HPDE6-E6E7 (cell line): ENCODE measurements at regions not wholly inside any gene's neighbourhood (a gene's known extent, or its start where the extent isn't known, plus 50 kb on each side); places are given as distances from the start of the nearest gene placed in this dataset.
"Not testable (repeated sequence)": the region's sequence is repeated elsewhere in the genome, so short reads cannot be mapped to it uniquely, and the experiment has no call there.

Source experiments
- DNase-seq: peaks from one replicate; pipeline ENCODE4 v3.0.0; 2011; ENCODE audit warnings: missing footprints; ENCODE audit errors: extremely low spot score

DNA sequence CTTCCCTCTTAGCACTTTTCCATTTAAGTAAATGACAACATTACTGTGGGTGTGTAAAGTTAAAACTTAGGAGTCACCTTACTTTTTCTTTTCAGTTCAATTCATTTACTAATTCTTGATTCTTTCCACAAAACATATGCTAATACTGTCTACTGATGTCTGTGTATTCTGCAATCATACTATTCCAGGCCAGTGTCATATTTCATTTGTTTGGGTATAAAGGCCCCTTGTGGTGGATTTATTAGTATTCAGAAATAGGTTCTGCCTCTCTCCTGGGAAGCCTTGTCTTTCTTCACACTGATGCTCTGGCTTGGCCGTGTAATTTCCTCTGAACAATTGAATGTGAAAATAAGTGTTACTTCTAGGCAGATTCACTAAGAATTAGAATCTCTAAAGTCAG, 621.9 kb upstream of the SPRY2 start:
- no peak for DNase-seq

GRCh38 chr13:80962173-80962572, 621.2 kb upstream of the SPRY2 start:
- DNase-seq = no peak

GRCh38 chr13:80957019-80957655, 616.2 kb upstream of the SPRY2 start:
- no peak for DNase-seq

DNA sequence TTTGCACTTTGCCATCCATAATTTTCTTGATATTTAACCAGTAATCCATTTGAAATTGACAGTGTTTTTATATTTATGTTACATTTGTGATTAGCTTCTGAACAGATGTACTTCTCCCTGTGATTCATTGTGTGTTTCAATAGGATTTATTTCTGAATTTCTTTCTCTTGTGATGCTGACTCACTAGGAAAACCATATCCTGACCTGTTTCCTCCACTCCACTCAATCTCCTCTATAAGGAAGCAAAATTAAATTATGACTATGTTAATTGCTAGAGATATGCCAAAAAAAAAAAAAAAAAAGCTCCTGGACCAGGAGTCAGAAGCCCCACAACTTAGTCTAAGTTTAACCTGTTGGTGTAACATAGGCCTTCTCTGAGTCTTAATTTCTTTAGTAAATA, 614.6 kb upstream of the SPRY2 start:
- peak; percentile 4 for DNase-seq

DNA sequence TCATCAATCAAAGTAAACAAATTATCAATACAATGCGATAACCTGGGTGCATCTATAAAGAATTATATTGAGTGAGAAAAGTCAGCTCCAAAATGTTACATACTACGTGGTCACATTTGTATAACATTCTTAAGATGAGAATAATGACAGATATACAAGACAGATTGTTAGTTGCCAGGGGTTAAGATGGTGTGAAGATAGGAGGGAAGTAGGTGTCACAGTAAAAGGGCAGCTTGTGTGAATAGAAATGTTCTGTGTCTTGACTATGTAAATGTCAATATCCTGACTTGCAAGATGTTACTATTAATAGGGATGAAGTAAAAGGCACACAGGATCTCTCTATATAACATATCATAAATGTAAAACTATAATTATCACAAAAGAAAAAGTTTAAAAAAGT, 611.2 kb upstream of the SPRY2 start:
- DNase-seq = no peak

DNA sequence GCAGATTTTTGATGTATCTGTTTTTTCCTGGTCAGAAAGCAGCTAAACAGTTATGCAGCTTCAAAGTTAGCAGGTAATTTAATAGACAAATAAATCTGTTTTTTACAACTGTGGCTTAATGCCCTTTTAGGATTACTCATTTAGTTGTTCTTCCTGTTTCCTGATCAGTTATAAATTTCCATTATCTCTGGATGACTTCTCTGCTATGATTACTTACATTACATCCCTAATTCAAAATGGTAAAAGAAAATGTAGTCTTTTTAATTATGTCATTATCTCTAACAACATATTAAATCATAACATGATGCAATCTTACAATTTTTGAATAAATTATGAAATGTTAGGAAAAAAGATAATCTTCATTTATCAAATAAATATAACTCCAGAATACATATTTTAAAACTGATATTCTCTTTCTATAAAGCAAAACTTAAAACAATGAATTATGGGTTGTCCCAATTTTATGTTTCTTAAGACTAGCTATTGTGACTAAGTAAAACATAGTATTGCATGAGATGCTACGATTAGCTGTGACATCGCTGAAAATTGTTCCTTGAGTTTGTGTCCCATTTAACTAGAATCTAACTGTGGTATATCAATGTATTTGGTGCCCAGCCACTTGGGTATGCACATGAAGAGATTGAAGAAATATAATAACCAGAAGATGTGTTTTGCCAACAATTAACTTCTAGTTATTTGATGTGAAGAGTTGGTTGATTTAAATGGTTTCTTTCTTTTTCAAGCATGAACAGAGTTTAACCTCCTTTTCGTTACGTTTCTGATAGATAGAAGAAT, 605.3 kb upstream of the SPRY2 start:
- DNase-seq = no peak

- no peak for DNase-seq
These were observed 604.4 kb upstream of the SPRY2 start for GRCh38 chr13:80945328-80945727.

- DNase-seq = no peak
These were observed 598.7 kb upstream of the SPRY2 start for GRCh38 chr13:80939581-80939980.

GRCh38 chr13:80931766-80932165, 590.8 kb upstream of the SPRY2 start:
- DNase-seq = no peak

GRCh38 chr13:80931118-80931517, 590.2 kb upstream of the SPRY2 start:
- no peak for DNase-seq

DNA sequence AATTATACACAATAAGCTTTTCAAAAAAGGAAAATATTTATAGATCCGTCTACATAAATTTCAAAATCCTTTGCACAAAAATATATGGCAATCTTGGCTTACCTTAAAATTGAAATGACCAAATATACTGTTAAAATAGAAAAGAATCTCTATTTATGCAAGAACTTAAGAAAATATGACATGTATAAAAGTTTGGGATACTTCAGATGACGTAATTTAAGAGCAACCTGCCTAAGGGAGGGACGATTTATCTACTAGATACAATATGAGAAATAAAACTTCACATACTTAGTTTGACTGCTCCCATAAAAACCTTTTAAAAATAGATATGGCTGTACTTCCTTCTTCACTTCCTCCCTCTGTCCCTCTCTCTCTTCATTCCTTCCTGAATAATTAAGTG, 587.3 kb upstream of the SPRY2 start:
- DNase-seq = no peak

DNA sequence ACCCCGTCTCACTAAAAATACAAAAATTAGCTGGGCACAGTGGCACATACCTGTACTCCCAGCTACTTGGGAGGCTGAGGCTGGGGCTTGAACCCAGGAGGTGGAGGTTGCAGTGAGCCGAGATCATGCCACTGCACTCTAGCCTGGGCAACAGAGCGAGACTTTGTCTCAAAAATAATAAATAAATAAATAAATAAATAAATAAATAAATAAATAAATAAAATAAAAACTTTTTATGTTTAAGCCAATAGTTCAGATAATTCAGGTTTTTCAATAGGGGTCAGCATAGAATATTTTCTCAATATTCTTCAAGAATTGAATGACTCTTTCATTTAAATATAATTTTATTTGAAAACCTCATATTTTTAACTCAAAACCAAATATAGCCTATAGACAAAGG, 585.1 kb upstream of the SPRY2 start:
- DNase-seq = not testable (repeated sequence)

DNA sequence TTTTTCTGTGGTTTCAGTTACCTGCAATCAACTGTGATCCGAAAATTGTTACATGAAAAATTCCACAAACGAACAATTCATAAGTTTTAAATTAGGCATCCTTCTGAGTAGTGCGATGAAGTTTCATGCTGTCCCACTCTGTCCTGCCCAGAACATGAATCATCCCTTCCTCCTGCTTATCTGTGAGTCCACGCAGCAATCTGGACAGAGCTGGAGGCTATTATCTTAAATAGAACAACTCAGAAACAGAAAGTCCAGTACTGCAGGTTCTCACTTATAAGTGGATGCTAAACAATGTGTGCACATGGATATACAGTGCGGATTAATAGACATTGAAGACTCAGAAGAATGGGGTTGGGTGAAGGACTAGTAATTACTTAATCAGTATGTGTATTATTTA, 583.7 kb upstream of the SPRY2 start:
- no peak for DNase-seq

- DNase-seq = peak; percentile 10
These were observed 583.0 kb upstream of the SPRY2 start for GRCh38 chr13:80923907-80924306.

GRCh38 chr13:80921971-80922370, 581.0 kb upstream of the SPRY2 start:
- DNase-seq = no peak

GRCh38 chr13:80921541-80921940, 580.6 kb upstream of the SPRY2 start:
- DNase-seq = no peak

DNA sequence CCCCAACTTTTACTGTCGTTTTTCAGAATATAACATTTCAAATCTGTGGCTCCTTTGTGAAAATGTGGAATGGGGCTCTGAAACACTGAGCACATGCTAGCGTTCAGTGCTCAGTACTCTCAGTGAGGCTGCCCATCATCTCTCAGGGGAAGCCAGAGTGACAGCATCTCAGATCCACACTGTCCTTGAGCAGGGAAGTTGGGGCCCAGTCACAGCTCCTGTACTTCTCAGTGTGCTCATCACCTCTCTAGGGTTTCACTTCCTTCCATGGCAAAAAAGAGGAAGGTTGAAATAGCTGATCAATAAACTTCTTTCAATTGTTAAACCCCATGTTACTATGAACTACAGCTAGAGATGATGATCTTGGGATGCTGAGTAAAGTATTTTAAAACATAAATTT, 565.9 kb upstream of the SPRY2 start:
- DNase-seq = no peak

DNA sequence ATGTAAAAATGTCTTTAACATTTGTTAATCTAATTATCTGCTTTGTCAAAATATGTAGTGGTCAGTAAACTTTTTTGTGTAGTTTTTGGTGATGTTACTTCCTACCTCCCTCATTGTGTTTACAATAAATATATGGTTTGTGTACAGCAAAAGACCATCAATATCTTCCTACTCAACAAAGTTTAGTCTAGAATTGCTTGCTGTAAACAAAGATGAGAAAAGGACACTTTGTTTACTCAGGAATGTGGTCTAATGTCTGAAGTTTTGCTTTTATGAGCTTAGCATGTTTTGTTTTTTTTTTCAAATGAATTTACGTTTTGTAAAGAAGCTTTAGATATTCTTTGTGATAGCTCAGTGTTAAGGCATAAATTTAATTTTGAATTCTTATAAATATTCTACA, 563.5 kb upstream of the SPRY2 start:
- DNase-seq = no peak

- DNase-seq = no peak
These were observed 563.0 kb upstream of the SPRY2 start for GRCh38 chr13:80903911-80904310.

DNA sequence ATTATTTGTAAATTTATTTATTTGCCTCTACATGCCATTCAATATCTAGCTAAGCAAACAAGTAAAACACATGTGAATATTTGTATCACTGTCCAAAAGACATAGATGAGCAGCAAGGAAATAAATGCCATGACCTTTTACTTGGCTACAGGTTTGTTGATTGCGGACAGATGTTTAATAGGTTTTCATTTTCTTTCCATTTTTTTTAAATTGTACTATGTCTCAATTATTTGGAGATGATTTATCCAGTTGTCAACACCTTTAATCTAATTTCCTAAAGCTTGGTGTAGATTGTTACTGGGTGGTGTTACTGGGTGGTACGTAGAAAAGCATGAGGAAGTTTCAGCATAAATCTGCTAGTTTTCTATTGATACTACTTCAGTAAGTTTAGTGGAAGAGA, 560.6 kb upstream of the SPRY2 start:
- DNase-seq = no peak

- DNase-seq = no peak
These were observed 560.2 kb upstream of the SPRY2 start for GRCh38 chr13:80901111-80901510.

GRCh38 chr13:80900561-80900960, 559.6 kb upstream of the SPRY2 start:
- DNase-seq = no peak

- not testable (repeated sequence) for DNase-seq
These were observed 556.7 kb upstream of the SPRY2 start for GRCh38 chr13:80897641-80898040.

DNA sequence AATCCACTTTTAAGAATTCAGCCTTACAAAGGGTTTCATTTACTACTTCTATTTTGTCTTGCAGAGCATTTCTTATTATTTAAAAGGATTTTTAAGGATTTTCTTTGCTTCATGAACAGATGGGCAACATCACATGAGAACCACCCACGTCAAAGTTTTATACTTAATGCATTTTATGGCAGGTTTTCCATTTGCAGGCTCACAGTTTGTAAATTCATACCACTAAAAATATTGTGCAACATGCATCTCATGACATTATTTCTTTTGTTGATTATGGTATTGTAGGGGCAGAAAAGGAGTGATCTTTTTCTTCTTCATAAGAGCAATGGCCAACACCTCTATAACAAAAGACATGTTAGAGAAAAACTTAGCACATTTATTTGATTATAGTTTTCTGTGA, 554.0 kb upstream of the SPRY2 start:
- no peak for DNase-seq
